ENCODE measurements at regions not wholly inside any gene's neighbourhood (a gene's known extent, or its start where the extent isn't known, plus 50 kb on each side); places are given as distances from the start of the nearest gene placed in this dataset.

GRCh38 chr11:116287866-116288265, 484.9 kb downstream of the BUD13 start:
- TF ChIP-seq CTCF (IDR thresholded peaks at IDR 0.05; ENCODE audit: low read depth, low read length, missing input control) = no peak
- TF ChIP-seq ZBTB33 (IDR thresholded peaks at IDR 0.05) = no peak
- TF ChIP-seq SP1 (IDR thresholded peaks at IDR 0.05) = no peak
- TF ChIP-seq JUND (IDR thresholded peaks at IDR 0.05) = no peak
- TF ChIP-seq, protein P1, sequence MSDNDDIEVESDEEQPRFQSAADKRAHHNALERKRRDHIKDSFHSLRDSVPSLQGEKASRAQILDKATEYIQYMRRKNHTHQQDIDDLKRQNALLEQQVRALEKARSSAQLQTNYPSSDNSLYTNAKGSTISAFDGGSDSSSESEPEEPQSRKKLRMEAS (IDR thresholded peaks at IDR 0.05) = no peak
- no peak for TF ChIP-seq GABPA (IDR thresholded peaks at IDR 0.05 in 1 of 2, conservative IDR thresholded peaks at IDR 0.05 in 1 of 2)
- no peak for TF ChIP-seq RAD21 (IDR thresholded peaks at IDR 0.05)
- no peak for TF ChIP-seq RXRA (IDR thresholded peaks at IDR 0.05)
